Embryonic facial prominence (tissue), 1 donor: ENCODE measurements at regions not wholly inside any gene's neighbourhood (a gene's known extent, or its start where the extent isn't known, plus 50 kb on each side); places are given as distances from the start of the nearest gene placed in this dataset.
"Not testable (repeated sequence)": the region's sequence is repeated elsewhere in the genome, so short reads cannot be mapped to it uniquely, and the experiment has no call there.

Source experiments
- DNase-seq: peaks from one replicate; pipeline ENCODE4 v3.0.0-alpha.2; 2016; ENCODE audit errors: extremely low spot score

GRCh38 chr5:154702477-154702876 lies 52.7 kb upstream of the LARP1 start:
- no peak for DNase-seq

- DNase-seq = not testable (repeated sequence)
These were observed 53.5 kb upstream of the LARP1 start for GRCh38 chr5:154701725-154702124.

GRCh38 chr5:154701181-154701580 lies 54.0 kb upstream of the LARP1 start:
- DNase-seq = no peak

GRCh38 chr5:154700289-154700928 lies 54.8 kb upstream of the LARP1 start:
- DNase-seq = not testable (repeated sequence)

- no peak for DNase-seq
These were observed 56.4 kb upstream of the LARP1 start for GRCh38 chr5:154698763-154699162.

GRCh38 chr5:154697371-154697770 lies 57.8 kb upstream of the LARP1 start:
- DNase-seq = no peak

GRCh38 chr5:154696891-154697290 lies 58.3 kb upstream of the LARP1 start:
- DNase-seq = no peak

- DNase-seq = no peak
These were observed 61.0 kb upstream of the LARP1 start for GRCh38 chr5:154694159-154694558.

GRCh38 chr5:154690488-154690887 lies 64.7 kb upstream of the LARP1 start:
- DNase-seq = no peak

GRCh38 chr5:154686490-154686889 lies 68.7 kb upstream of the LARP1 start:
- DNase-seq = no peak

GRCh38 chr5:154683101-154683880 lies 71.9 kb upstream of the LARP1 start:
- no peak for DNase-seq

- no peak for DNase-seq
These were observed 75.7 kb upstream of the LARP1 start for GRCh38 chr5:154679501-154679900.

- no peak for DNase-seq
These were observed 77.3 kb upstream of the LARP1 start for GRCh38 chr5:154677921-154678320.

- no peak for DNase-seq
These were observed 78.7 kb upstream of the LARP1 start for GRCh38 chr5:154676508-154676907.

- no peak for DNase-seq
These were observed 81.1 kb upstream of the LARP1 start for GRCh38 chr5:154674029-154674428.

- DNase-seq = no peak
These were observed 81.7 kb upstream of the LARP1 start for GRCh38 chr5:154673506-154673905.

- DNase-seq = not testable (repeated sequence)
These were observed 85.3 kb upstream of the LARP1 start for GRCh38 chr5:154669913-154670312.

GRCh38 chr5:154669402-154669801 lies 85.8 kb upstream of the LARP1 start:
- DNase-seq = no peak

GRCh38 chr5:154664869-154665268 lies 90.3 kb upstream of the LARP1 start:
- DNase-seq = no peak

- no peak for DNase-seq
These were observed 91.8 kb upstream of the LARP1 start for GRCh38 chr5:154663424-154663823.

GRCh38 chr5:154654486-154655371 lies 100.4 kb upstream of the LARP1 start:
- DNase-seq = no peak

GRCh38 chr5:154653764-154654485 lies 101.3 kb upstream of the LARP1 start:
- no peak for DNase-seq
